Uterus (tissue), 3 donors: ENCODE measurements at regions not wholly inside any gene's neighbourhood (a gene's known extent, or its start where the extent isn't known, plus 50 kb on each side); places are given as distances from the start of the nearest gene placed in this dataset.

Experiments
- DNase-seq, 2 donors: peaks; one replicate each; pipeline ENCODE4 v3.0.0-alpha.2; 2019 to 2020
- H3K27ac ChIP-seq, 2 donors: fragments of 200-600 bp; sonication (generic); 1 replicate in 1 of 2; 2 replicates in 1 of 2; pipeline ENCODE4 v1.5.1; 2016 to 2018
- H3K27me3 ChIP-seq, 2 donors: fragments of 200-600 bp; sonication (generic); one replicate each; pipeline ENCODE4 v1.5.1; 2018 to 2019; ENCODE audit warnings: control low read depth in 1 of 2
- H3K36me3 ChIP-seq, 2 donors: fragments of 200-600 bp; sonication (generic); one replicate each; pipeline ENCODE4 v1.5.1; 2019; ENCODE audit warnings: control low read depth in 1 of 2
- H3K4me1 ChIP-seq, 2 donors: fragments of 200-600 bp; sonication (generic); one replicate each; pipeline ENCODE4 v1.5.1; 2018 to 2019; ENCODE audit warnings: control low read depth in 1 of 2
- H3K4me3 ChIP-seq, 2 donors: fragments of 200-600 bp; sonication (generic); 1 replicate in 1 of 2; 2 replicates in 1 of 2; pipeline ENCODE4 v1.5.1; 2018 to 2019; ENCODE audit warnings: mild to moderate bottlenecking in 1 of 2
- H3K9me3 ChIP-seq, 2 donors: fragments of 200-600 bp; sonication (generic); one replicate each; pipeline ENCODE4 v1.5.1; 2019; ENCODE audit warnings: control low read depth in 1 of 2
- POLR2A ChIP-seq, 2 donors: fragments of 450-650 bp; IDR thresholded peaks; one replicate each; pipeline ENCODE4 v1.6.1; 2016; ENCODE audit warnings: antibody characterized with exemption in 2 of 2, mild to moderate bottlenecking in 1 of 2, moderate library complexity in 1 of 2
- intact Hi-C: fragments of 100-400 bp; cut with DNase I; formaldehyde crosslinking; loops from one replicate; pipeline ENCODE4 v1.15.1; 2023; ENCODE audit warnings: low total_unique reads
- TF ChIP-seq, protein P1 (sequence below), 4 experiments: fragments of 200-600 bp in 2 of 4; fragments of 450-650 bp in 2 of 4; sonication (generic) in 2 of 4; IDR thresholded peaks; one replicate each; pipeline ENCODE4 v1.5.1; 2016 to 2019; ENCODE audit warnings: antibody characterized with exemption in 4 of 4, mild to moderate bottlenecking in 2 of 4, moderate library complexity in 1 of 4
- donor health status: DM: yes; HTN: yes; CAD: no.

DNA sequence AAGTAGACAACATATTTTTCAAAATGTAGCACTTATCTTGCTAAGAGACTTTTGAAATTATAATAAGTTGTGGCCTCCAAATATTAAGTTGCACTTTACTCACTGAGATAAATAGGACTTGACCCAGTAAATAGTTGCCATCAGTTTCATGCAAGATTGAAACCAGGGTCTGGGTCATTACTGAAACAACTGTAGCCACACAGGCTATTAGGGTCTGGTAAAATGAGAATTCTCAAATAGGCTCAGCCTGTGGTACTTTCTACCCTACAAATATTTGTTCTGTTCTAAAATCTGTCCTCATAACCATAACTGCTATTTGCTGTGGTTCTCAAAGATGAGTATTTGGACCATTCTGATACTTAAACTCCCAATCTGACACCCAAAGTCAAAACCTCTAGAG, 115.4 kb upstream of the STK17B start:
- H3K27ac ChIP-seq, result no peak overlapping the region
- intact Hi-C loops, result no loop called here
- H3K9me3 ChIP-seq, result no peaks in the 10 kb centered on the region
- no peaks in the 10 kb centered on the region for H3K36me3 ChIP-seq
- no peaks in the 10 kb centered on the region for H3K4me1 ChIP-seq
- no peak overlapping the region for H3K4me3 ChIP-seq
- no peak for DNase-seq
- no peaks in the 10 kb centered on the region for H3K27me3 ChIP-seq
- TF ChIP-seq, protein P1, sequence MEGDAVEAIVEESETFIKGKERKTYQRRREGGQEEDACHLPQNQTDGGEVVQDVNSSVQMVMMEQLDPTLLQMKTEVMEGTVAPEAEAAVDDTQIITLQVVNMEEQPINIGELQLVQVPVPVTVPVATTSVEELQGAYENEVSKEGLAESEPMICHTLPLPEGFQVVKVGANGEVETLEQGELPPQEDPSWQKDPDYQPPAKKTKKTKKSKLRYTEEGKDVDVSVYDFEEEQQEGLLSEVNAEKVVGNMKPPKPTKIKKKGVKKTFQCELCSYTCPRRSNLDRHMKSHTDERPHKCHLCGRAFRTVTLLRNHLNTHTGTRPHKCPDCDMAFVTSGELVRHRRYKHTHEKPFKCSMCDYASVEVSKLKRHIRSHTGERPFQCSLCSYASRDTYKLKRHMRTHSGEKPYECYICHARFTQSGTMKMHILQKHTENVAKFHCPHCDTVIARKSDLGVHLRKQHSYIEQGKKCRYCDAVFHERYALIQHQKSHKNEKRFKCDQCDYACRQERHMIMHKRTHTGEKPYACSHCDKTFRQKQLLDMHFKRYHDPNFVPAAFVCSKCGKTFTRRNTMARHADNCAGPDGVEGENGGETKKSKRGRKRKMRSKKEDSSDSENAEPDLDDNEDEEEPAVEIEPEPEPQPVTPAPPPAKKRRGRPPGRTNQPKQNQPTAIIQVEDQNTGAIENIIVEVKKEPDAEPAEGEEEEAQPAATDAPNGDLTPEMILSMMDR (IDR thresholded peaks at IDR 0.05), result no peak
- TF ChIP-seq POLR2A (IDR thresholded peaks at IDR 0.05), result no peak

DNA sequence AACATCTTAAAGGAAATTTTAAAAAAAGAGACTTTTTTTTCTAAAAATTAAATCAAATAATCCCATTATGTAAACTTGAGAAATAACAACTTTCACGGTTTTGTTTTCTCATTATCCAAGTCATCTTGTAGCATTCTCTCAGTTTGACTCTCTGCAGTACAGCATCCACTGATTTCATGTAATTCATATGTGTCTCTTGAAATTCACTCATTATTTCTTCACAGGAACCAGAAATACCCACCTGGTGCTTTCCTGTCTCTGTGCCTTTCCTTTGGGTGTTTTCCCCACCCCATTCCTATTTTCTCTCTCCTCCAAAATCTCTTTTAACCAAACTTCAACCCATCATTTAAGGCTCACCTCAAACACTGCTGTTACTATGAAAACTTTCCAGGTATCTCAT, 116.1 kb upstream of the STK17B start:
- H3K36me3 ChIP-seq, result no peaks in the 10 kb centered on the region
- no peaks in the 10 kb centered on the region for H3K9me3 ChIP-seq
- no peaks in the 10 kb centered on the region for H3K4me1 ChIP-seq
- DNase-seq, result no peak
- TF ChIP-seq, protein P1 (IDR thresholded peaks at IDR 0.05), result no peak
- no peak for TF ChIP-seq POLR2A (IDR thresholded peaks at IDR 0.05)
- H3K27me3 ChIP-seq, result no peaks in the 10 kb centered on the region
- intact Hi-C loops, result no loop called here
- no peak overlapping the region for H3K27ac ChIP-seq
- no peak overlapping the region for H3K4me3 ChIP-seq

DNA sequence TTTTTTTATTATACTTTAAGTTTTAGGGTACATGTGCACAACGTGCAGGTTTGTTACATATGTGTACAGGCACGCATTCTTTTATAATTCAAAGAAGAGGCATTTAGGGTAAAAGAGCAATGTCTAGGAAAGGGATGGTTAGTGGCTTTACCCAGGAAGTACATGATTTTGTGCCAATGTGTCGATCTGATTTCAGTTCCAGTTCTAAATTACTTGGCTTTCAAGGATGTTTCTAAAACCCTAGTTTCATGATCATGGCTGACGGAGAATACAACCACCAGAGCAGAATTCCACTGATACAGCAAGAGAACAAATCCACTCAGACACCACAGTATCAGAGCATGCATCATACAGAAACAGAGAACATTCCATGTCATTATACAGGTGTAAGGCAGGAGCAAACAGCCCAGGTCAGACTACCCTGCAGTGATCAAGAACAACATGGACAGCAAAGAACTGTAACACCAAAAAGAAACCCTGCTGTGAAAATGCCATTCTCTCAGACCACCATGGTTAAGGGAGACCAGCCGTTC, 116.7 kb upstream of the STK17B start:
- no peaks in the 10 kb centered on the region for H3K9me3 ChIP-seq
- no peak overlapping the region for H3K4me3 ChIP-seq
- no peaks in the 10 kb centered on the region for H3K4me1 ChIP-seq
- H3K27ac ChIP-seq, result no peak overlapping the region
- intact Hi-C loops, result no loop called here
- DNase-seq, result no peak
- H3K36me3 ChIP-seq, result no peaks in the 10 kb centered on the region
- no peak for TF ChIP-seq POLR2A (IDR thresholded peaks at IDR 0.05)
- TF ChIP-seq, protein P1 (IDR thresholded peaks at IDR 0.05), result no peak
- no peaks in the 10 kb centered on the region for H3K27me3 ChIP-seq

DNA sequence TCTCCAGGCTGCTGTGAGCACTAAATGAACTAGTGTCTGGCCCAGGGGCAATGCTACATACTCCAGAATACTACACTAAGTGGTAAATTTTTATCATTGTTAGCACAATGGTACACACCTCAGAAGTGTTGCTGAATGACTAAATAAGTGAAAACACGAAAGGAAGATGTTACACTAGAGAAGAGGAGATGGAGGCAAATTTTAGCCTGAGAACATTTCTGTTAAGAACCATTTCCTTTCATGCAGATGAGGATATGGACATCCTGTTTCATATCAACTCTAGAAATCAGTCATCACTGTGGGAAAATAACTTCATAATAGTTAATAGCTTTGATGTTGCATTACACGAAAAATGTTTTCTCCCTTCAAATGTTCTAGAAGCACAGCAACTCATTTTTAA, 117.6 kb upstream of the STK17B start:
- DNase-seq, result no peak
- Histone ChIP-seq H3K36me3 (no peaks in the 10 kb centered on the region), H3K27me3 (no peaks in the 10 kb centered on the region), H3K4me3 (no peak overlapping the region), H3K9me3 (no peaks in the 10 kb centered on the region), H3K4me1 (no peaks in the 10 kb centered on the region), H3K27ac (no peak overlapping the region)
- intact Hi-C loops, result no loop called here
- no peak for TF ChIP-seq POLR2A (IDR thresholded peaks at IDR 0.05)
- TF ChIP-seq, protein P1 (IDR thresholded peaks at IDR 0.05), result no peak

DNA sequence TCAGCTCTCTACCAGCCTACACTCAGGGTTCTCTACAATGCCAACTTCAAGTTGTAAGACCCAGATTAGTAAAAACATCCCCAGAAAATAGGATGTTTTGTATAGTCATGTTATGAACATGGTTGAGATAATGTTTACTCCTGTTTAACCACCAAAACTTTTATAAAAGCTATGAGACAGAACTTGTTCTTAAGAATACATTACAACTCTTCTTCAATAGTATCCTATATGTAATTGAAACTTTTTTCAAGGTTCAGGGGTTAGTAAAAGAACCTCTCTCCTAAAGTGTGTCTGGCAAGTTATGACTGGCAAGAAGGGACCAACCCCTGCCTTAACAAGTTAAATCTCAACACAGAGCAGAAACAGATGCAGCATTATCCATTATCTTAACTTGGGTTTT, 118.8 kb upstream of the STK17B start:
- intact Hi-C loops, result no loop called here
- no peak overlapping the region for H3K4me3 ChIP-seq
- no peak overlapping the region for H3K27ac ChIP-seq
- H3K27me3 ChIP-seq, result no peaks in the 10 kb centered on the region
- H3K4me1 ChIP-seq, result no peaks in the 10 kb centered on the region
- no peak for DNase-seq
- no peaks in the 10 kb centered on the region for H3K9me3 ChIP-seq
- no peaks in the 10 kb centered on the region for H3K36me3 ChIP-seq
- TF ChIP-seq, protein P1 (IDR thresholded peaks at IDR 0.05), result no peak
- no peak for TF ChIP-seq POLR2A (IDR thresholded peaks at IDR 0.05)
